Activated CD4-positive, alpha-beta T cell treated with anti-CD3 and anti-CD28 coated beads for 36 hours (primary cell): ENCODE measurements at regions not wholly inside any gene's neighbourhood (a gene's known extent, or its start where the extent isn't known, plus 50 kb on each side); places are given as distances from the start of the nearest gene placed in this dataset.
"Not testable (repeated sequence)": the region's sequence is repeated elsewhere in the genome, so short reads cannot be mapped to it uniquely, and the experiment has no call there.

Experiments used
- ATAC-seq: fragments of 200-7000 bp; cut with Tn5 transposase; one replicate; pipeline ENCODE4 v1.10.0; 2021; ENCODE audit warnings: mild to moderate bottlenecking, moderate library complexity
- CTCF ChIA-PET: fragments of 350-600 bp; sonication (Branson Sonifier 250); formaldehyde crosslinking; loops from one replicate; lab custom pipeline; 2021; ENCODE audit warnings: antibody characterized with exemption; lab: Charles Lee
- POLR2A ChIA-PET: fragments of 350-600 bp; sonication (Branson Sonifier 250); formaldehyde crosslinking; loops from one replicate; lab custom pipeline; 2021; ENCODE audit warnings: antibody characterized with exemption, inconsistent platforms; lab: Charles Lee
- DNase-seq: peaks from one replicate; pipeline ENCODE4 v3.0.0-alpha.2; 2020
- H3K27ac Mint-ChIP-seq: one replicate; pipeline ENCODE4 v1.8.0; 2021; ENCODE audit warnings: mixed read lengths
- H3K27me3 Mint-ChIP-seq: one replicate; pipeline ENCODE4 v1.8.0; 2021; ENCODE audit warnings: mixed read lengths
- H3K36me3 Mint-ChIP-seq: one replicate; pipeline ENCODE4 v1.8.0; 2021; ENCODE audit warnings: low read depth, mixed read lengths
- H3K4me1 Mint-ChIP-seq: one replicate; pipeline ENCODE4 v1.8.0; 2021; ENCODE audit warnings: mixed read lengths
- H3K4me3 Mint-ChIP-seq: one replicate; pipeline ENCODE4 v1.8.0; 2021; ENCODE audit warnings: mild to moderate bottlenecking, moderate library complexity, mixed read lengths
- H3K9me3 Mint-ChIP-seq: one replicate; pipeline ENCODE4 v1.8.0; 2021; ENCODE audit warnings: low read depth, mixed read lengths
- intact Hi-C, 2 experiments: fragments of 100-400 bp; cut with DNase I in 1 of 2; cut with micrococcal nuclease in 1 of 2; formaldehyde crosslinking; loops; one replicate each; pipeline versions ENCODE4 v1.14.2 to v1.15.1; 2022 to 2024; cut with DNase I, micrococcal nuclease

GRCh38 chr6:118706702-118707101 is 55.3 kb upstream of the CEP85L start:
- POLR2A ChIA-PET, result interaction anchor here (1.0 to 1.9 kb wide), 4 partner anchors 9 to 55 kb away, joined by 4 to 6 read pairs (median 4); partner anchors contain the start of gene CEP85L
- Mint-ChIP-seq H3K4me1 (peaks cover 68% of the 10 kb centered on the region), H3K9me3 (no peaks in the 10 kb centered on the region), H3K27ac (peak overlapping the region; percentile 91), H3K4me3 (peak overlapping the region; percentile 85), H3K27me3 (no peaks in the 10 kb centered on the region), H3K36me3 (peaks cover 26% of the 10 kb centered on the region)
- CTCF ChIA-PET, result interaction anchor here (1.1 to 2.0 kb wide), 12 partner anchors 10 to 189 kb away, joined by 3 to 11 read pairs (median 6); no protein-coding TSS in a partner anchor
- no peak for DNase-seq
- intact Hi-C loops, result loop anchor here (1.0 to 10.0 kb wide), 4 partner anchors 187 to 638 kb away; partner anchors contain the start of genes FAM184A (in 1 of the 2) and MAN1A1 (in 1 of the 2)
- ATAC-seq, result no peak

- Mint-ChIP-seq H3K4me3 (peak overlapping the region; percentile 85), H3K36me3 (peaks cover 35% of the 10 kb centered on the region), H3K9me3 (no peaks in the 10 kb centered on the region), H3K4me1 (peaks cover 68% of the 10 kb centered on the region), H3K27ac (peak overlapping the region; percentile 91), H3K27me3 (no peaks in the 10 kb centered on the region)
- intact Hi-C loops, result loop anchor here in 1 of 2 experiments (1.0 to 10.0 kb wide), 3 partner anchors 228 to 639 kb away; partner anchors contain the start of genes FAM184A and MAN1A1
- POLR2A ChIA-PET, result interaction anchor here (0.7 to 1.9 kb wide), 5 partner anchors 8 to 54 kb away, joined by 4 to 6 read pairs (median 4); partner anchors contain the start of gene CEP85L
- CTCF ChIA-PET, result interaction anchor here (0.7 to 2.0 kb wide), 13 partner anchors 9 to 190 kb away, joined by 3 to 11 read pairs (median 5); no protein-coding TSS in a partner anchor
- ATAC-seq (peak; percentile 41), DNase-seq (peak; percentile 58)
These were observed 54.4 kb upstream of the CEP85L start for GRCh38 chr6:118705544-118706491.

DNA sequence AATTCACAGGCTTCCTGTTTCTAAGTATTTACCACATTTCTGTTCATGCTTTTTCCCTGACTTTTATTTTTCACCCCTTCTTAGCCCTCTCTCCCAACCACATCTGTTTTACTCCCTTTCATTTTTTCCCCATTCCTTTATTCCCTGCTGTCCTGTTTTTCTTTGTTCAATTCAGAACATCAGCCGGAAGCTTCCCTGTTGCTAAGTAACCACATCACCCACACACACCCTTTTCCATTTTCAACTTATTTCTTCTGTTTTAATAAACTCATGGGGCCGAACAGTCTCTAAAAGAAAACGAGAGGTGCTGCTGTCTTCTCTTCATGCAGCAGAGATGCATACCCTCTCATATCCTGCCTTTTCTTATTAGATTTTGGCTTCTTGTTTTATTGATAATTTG is 53.5 kb upstream of the CEP85L start:
- no peak for DNase-seq
- Mint-ChIP-seq H3K27ac (peak overlapping the region; percentile 91), H3K4me3 (peak overlapping the region; percentile 30), H3K9me3 (no peaks in the 10 kb centered on the region), H3K4me1 (peaks cover 68% of the 10 kb centered on the region), H3K36me3 (peaks cover 42% of the 10 kb centered on the region), H3K27me3 (no peaks in the 10 kb centered on the region)
- ChIA-PET CTCF (interaction anchor here (0.6 to 1.7 kb wide), 5 partner anchors 20 to 72 kb away, joined by 3 to 11 read pairs (median 3); no protein-coding TSS in a partner anchor), POLR2A (no interaction called here)
- ATAC-seq, result no peak
- intact Hi-C loops, result loop anchor here in 1 of 2 experiments (5.0 to 10.0 kb wide), 2 partner anchors 372 to 640 kb away; partner anchors contain the start of genes FAM184A and MAN1A1

GRCh38 chr6:118701260-118701659 is 49.9 kb upstream of the CEP85L start:
- POLR2A ChIA-PET, CTCF ChIA-PET, DNase-seq, H3K4me3 Mint-ChIP-seq, ATAC-seq, H3K9me3 Mint-ChIP-seq, H3K27me3 Mint-ChIP-seq, H3K27ac Mint-ChIP-seq: not testable (repeated sequence)
- intact Hi-C loops, result loop anchor here in 1 of 2 experiments (10.0 kb wide), 1 partner anchor 644 kb away; the partner anchor contains the start of gene MAN1A1
- peaks cover 74% of the 10 kb centered on the region for H3K4me1 Mint-ChIP-seq
- H3K36me3 Mint-ChIP-seq, result peaks cover 47% of the 10 kb centered on the region
